HG02798 (cell line): ENCODE measurements at regions not wholly inside any gene's neighbourhood (a gene's known extent, or its start where the extent isn't known, plus 50 kb on each side); places are given as distances from the start of the nearest gene placed in this dataset.

ENCODE experiments used
- ATAC-seq: cut with Tn5 transposase; IDR thresholded peaks from one replicate; pipeline ENCODE4 v1.9.1; 2021; ENCODE audit warnings: mild to moderate bottlenecking; ENCODE audit not compliant: unreplicated experiment, poor library complexity

GRCh38 chr6:126419901-126420300 lies 80.0 kb downstream of the CENPW start:
- no peak for ATAC-seq

DNA sequence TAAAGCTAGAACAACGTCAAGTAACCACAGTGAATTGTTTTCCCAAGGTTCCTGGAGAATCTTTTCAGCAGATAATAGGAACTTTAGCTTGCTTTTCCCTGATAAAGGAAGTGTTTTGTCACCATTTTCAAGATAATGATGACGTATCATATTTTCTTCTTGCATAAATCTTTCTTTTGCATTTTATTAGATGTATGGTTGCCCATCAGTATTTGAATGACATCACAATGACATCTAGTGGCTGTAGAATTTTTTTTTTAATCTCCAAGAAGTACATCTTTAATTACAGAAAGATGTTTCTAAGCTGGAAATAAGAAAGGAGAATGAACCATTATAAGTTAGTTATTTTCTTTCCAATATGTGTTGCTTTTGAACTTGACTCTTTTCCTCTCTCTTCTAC lies 83.0 kb downstream of the CENPW start:
- ATAC-seq, result no peak

- ATAC-seq, result no peak
These were observed 87.8 kb downstream of the CENPW start for GRCh38 chr6:126427713-126428112.

GRCh38 chr6:126429866-126430265 lies 90.0 kb downstream of the CENPW start:
- no peak for ATAC-seq

GRCh38 chr6:126432564-126432963 lies 92.6 kb downstream of the CENPW start:
- no peak for ATAC-seq

GRCh38 chr6:126433927-126434326 lies 94.0 kb downstream of the CENPW start:
- ATAC-seq, result no peak

- ATAC-seq, result no peak
These were observed 97.3 kb downstream of the CENPW start for GRCh38 chr6:126437205-126437604.

DNA sequence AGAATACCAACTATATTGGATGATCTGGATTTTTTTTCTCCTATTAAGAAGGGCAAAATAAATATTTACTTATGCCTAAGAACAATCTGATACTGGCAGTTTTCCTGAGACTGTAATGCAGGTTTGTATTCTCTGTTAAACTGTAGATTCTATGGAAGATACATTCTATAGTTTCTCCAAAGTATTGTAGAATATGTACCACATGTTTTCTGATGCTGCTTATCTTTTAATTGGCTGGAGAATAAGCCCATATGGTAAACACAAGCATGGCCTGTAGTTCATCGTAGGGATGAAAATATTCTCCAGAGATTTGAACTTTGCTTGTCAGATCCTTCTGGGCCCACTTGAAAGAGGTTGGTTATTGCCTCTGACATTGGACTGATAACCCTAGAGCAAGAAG lies 99.1 kb downstream of the CENPW start:
- ATAC-seq, result no peak

GRCh38 chr6:126440923-126441322 lies 101.0 kb downstream of the CENPW start:
- peak; percentile 55 for ATAC-seq

DNA sequence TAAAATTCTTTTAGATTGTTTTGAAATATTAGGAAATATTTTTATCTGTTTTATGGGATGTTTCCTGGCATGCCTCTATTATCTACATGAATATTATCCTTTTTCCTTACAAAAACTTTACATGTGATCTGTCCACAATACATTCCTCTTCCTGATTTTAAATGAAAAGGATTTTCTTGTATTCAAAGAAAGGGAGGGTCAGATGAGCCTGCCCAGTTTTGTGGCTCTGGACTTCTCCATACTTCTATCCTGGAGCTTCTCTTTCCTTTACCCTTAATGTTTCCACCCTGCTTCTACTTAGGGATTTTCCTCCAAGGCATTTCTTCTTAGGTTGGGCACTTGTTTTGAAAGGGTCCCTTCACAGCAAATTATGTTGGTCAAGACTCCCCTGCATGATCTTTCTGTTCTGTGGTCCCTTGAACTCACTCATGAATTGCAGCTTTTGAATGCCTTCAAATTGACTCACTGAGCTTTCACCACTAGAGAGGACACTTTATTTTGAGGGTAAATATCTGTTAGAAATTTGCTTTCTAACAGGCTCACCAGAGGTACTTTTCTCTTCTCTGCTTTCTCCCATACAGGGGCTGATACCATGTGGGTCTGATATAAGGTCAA lies 104.9 kb downstream of the CENPW start:
- no peak for ATAC-seq

DNA sequence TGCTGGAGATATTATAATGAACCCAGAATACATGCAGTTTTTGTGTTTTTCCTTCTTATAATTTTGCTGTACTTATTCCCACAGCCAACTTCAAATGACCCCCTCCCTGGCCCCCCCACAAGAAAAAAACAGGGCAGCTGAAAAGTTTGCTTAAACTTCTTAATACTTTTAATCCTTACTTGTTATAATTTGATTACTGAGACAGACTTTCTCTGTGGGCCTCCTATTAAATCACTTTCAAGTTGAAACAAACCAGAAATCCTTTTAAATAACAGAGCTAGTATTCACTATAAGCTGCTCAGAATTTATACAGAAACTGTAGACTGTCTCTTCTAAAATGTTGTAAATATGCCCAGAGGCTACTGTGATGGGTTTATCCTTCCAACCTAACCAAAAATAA lies 106.3 kb downstream of the CENPW start:
- no peak for ATAC-seq

GRCh38 chr6:126447367-126447766 lies 107.5 kb downstream of the CENPW start:
- ATAC-seq, result no peak

- no peak for ATAC-seq
These were observed 121.1 kb downstream of the CENPW start for GRCh38 chr6:126461045-126461444.

- ATAC-seq, result no peak
These were observed 124.3 kb downstream of the CENPW start for GRCh38 chr6:126464245-126464644.

DNA sequence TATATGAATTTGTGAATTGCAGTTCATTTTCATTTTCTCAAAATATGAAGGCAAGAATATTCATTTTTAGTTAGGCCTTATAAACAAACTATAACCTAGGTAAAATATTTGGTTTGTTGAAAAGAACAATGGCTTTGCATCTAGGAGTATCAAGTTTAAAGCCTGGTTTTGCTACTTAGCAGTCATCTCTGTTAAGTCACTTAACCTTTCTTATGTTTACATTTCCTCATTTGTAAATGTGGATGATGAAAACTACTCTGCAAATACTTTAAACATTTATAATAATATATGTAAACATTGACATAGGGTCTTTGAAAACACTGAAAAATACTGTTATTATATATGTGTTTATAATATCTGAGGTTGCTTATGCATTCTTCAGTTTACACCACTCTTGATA lies 135.5 kb downstream of the CENPW start:
- ATAC-seq, result no peak

- ATAC-seq, result peak; percentile 87
These were observed 137.8 kb downstream of the CENPW start for GRCh38 chr6:126477678-126478077.

DNA sequence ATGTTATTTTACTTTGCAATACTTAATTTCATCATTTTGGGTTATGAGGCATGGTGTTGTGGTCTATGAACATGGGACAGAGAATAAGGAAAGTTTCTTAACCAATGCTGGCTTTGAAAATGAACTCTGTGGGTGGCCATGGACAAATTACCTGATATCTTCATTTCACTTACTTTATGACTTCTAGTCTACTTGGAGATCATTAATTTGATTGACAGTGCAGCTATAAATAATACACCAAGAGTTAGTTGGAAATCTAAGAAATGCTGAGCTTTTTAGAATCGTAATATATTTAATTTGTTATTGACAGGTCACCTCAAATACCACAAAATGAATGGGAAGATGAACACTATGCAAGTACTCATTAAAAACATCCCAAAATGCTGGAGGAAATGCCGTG lies 140.4 kb downstream of the CENPW start:
- ATAC-seq, result no peak

GRCh38 chr6:126481319-126481718 lies 141.4 kb downstream of the CENPW start:
- ATAC-seq, result no peak

DNA sequence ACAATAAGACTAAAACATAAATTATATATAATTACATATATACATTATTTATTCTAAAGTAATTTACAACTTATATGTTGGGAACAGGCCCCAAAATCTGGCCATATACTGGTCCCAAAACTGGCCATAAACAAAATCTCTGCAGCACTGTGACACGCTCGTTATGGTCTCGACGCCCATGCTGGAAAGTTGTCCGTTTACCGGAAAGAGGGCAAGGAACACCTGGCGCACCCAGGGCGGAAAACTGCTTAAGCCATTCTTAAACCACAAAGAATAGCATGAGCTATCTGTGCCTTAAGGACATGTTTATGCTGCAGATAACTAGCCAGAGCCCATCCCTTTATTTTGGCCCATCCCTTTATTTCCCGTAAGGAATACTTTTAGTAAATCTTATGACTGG lies 164.9 kb downstream of the CENPW start:
- no peak for ATAC-seq

DNA sequence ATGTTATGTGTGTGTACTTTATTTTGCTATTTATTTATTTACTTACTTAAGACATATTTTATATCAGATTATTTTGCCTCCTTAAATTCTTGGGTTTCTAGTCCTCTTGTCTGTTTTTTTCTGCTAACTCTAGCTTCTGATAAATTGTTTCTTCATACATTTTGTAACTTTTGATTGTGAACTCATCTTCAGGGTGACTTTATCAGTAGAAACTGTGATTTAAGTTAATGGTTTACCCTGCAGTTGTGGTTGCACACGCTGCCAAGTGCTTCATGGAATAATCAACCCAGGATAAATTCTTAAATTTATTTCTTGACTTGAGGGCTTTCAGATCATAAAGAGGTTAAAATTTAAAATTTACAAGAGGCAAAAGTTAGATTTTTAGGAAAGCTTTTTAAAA lies 173.3 kb downstream of the CENPW start:
- no peak for ATAC-seq

DNA sequence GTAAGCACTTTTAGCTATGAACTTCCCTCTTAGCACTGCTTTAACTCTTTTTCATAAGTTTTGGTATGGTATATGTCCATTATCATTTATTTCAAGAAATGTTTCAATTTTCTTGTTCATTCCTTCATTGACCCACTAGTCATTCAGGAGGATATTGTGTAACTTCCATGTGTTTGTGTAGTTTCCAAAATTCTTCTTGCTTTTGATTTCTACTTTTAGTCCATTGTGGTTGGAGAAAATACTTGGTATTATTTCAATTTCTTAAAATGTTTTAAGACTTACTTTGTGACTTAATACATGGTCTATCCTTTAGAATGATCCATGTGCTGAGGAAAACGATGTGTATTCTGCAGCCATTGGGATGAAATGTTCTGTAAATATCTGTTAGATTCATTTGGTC lies 176.5 kb downstream of the CENPW start:
- no peak for ATAC-seq

DNA sequence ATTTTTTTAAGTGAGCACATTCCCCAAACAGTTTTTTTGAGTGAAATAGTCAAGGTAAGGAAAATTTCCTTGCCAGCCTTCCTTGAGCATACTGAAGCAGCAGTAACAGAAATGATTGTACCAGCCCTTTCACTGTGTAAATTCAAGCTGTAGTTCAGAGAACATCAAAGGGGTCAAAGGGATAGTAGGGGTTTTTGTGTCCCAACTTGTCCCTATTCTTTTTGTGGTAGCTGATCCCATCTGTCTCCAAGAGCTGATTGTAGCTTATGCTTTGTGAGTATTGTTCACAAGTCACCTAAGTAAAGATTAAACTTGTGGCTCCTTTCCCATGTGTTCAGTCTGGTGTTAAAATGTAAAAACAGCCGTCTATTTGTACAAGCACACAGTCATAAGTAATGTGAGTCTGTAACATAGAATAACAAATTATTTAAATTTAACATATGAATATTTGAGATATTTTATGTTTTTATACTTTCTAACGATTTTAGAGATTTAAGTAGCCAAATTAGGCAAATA lies 185.0 kb downstream of the CENPW start:
- ATAC-seq, result no peak

- no peak for ATAC-seq
These were observed 186.6 kb downstream of the CENPW start for GRCh38 chr6:126526547-126526946.
